RKO (cell line): ENCODE measurements at regions not wholly inside any gene's neighbourhood (a gene's known extent, or its start where the extent isn't known, plus 50 kb on each side); places are given as distances from the start of the nearest gene placed in this dataset.
"Not testable (repeated sequence)": the region's sequence is repeated elsewhere in the genome, so short reads cannot be mapped to it uniquely, and the experiment has no call there.

Source experiments
- DNase-seq: peaks from one replicate; pipeline ENCODE4 v3.0.0-alpha.2; 2016; ENCODE audit warnings: low spot score

DNA sequence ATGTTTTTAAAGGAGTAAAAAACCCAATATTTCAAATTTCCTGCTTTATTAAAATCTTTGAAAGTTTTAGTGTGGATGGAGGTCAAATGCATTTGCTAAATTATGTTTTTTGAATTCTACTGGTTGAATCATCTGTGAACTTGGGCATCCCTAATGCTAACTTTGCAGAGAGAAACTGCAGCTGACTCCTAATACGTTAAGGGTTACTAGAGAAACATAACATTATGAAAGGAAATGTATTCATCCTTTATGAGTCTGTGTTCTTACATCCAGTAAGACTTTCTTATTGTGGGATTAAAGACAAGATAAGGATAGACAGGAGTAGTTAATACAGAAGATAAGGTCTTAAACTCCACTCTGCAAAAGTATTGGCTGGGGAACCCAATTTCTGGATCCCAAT, 140.6 kb downstream of the FAM124B start:
- DNase-seq, result no peak

GRCh38 chr2:224260372-224261020, 141.4 kb downstream of the FAM124B start:
- no peak for DNase-seq

- no peak for DNase-seq
These were observed 142.1 kb downstream of the FAM124B start for GRCh38 chr2:224259831-224260230.

GRCh38 chr2:224258059-224258458, 143.8 kb downstream of the FAM124B start:
- no peak for DNase-seq

DNA sequence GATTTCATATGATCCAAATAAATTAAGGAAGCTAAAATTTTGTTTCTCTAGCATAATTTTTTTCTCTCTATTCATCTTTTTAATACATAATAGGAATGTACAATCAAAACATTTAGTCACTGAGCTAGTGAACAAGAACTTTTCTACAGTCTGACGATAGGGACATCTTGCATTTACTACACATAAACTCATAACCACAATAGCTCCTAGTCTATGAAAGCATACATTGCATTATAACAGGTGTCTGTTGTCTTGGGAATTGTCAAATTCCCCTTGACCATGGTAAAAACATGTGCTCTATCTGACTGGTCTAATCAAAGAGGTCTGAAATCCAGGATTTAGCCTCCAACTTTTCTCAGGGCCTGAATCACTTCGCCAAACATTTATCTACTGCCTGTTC, 144.8 kb downstream of the FAM124B start:
- no peak for DNase-seq

GRCh38 chr2:224253464-224253863, 148.4 kb downstream of the FAM124B start:
- DNase-seq, result no peak

DNA sequence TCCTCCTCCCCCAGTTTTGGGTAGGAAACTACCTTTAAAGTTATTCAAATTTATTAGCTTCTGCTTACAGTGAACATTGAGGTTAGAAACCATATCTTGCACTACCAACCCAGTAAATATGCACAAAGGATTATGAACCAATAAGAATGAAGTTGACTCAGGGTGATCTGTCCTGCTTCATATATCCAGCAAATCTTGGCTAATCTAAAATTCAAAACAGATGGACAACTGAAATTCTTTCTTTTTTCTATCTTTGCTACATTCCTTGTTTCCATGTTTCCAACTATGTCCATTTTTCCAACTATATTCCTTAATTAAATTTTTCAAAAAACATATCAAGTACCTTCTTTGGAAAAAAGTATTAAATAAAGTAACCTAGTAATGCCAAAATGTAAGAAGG, 149.3 kb downstream of the FAM124B start:
- DNase-seq, result no peak

GRCh38 chr2:224248944-224249371, 152.9 kb downstream of the FAM124B start:
- DNase-seq, result no peak

- no peak for DNase-seq
These were observed 159.3 kb downstream of the FAM124B start for GRCh38 chr2:224242561-224242960.

DNA sequence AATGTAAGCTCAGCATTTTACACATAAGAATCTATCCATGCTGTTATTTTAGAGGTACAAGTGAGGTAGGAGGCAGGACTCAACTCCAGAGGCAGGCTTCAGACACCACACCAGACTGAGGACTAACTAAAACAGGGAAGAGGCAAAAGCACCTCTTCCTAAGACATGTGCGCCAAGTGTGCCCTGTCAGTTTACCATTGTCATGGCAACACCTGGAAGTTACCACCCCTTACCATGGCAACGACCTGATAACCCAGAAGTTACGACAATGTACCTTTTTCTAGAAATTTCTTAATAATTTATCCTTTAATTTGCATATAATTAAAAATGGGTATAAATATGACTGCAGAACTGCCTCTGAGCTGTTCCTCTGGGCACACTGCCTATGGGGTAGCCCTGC, 160.1 kb downstream of the FAM124B start:
- no peak for DNase-seq

GRCh38 chr2:224241001-224241400, 160.9 kb downstream of the FAM124B start:
- DNase-seq, result no peak

DNA sequence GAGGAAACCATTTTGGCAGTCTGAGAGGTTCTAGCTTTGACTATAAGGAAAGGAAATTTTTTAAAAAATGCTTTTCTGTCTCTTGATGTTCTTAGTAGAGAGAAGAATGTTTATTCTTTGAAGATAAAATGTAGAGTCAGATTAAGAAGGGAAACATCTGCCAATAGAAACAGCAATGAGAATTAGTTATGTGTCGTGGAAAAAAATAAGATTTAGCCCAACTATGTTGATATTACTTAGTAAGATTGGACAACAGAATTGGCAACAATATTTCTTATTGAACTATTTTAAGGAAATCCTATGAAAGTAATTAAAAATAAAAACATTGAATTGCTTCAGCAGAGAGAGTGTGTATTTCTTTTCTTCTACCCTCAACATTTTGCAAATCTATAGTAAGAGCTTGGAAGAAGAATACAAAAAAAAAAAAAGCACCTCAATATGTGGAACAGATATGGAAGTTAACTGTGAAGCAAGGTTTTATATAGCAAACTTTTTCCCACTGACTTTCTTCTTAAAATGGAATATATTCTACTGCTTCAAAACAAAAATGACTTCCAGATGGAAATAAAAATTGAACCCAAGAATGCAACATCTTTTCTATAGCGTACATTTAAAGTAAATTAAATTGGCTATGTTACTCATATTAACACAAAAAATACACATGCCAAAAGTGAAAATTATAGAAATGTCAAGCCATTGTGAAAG, 177.9 kb downstream of the FAM124B start:
- DNase-seq, result no peak

- no peak for DNase-seq
These were observed 178.9 kb downstream of the FAM124B start for GRCh38 chr2:224222974-224223373.

GRCh38 chr2:224222291-224222690, 179.6 kb downstream of the FAM124B start:
- DNase-seq, result no peak

DNA sequence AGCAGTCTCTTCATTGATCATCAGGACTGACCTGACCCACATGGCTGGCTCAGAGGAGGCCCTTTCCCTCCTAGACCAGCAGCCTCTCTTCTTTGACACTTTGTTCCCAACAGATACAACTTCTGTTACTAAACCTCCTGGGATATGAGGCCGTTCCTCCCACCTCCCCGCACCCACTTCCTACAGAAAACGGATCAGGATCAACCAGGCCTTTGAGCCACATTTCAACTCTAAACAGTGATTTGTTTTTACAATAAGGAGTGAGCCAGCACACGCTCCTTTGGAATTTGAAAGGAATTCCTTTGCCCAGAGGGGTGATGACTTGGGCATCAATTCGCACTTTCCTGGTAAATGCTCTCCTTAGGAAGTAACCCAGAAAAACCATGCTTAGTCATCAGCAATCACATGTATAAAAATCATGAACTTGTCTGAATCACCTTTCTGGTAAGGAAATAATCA, 180.4 kb downstream of the FAM124B start:
- peak; percentile 50 for DNase-seq

GRCh38 chr2:224220586-224221255, 181.2 kb downstream of the FAM124B start:
- DNase-seq, result no peak

DNA sequence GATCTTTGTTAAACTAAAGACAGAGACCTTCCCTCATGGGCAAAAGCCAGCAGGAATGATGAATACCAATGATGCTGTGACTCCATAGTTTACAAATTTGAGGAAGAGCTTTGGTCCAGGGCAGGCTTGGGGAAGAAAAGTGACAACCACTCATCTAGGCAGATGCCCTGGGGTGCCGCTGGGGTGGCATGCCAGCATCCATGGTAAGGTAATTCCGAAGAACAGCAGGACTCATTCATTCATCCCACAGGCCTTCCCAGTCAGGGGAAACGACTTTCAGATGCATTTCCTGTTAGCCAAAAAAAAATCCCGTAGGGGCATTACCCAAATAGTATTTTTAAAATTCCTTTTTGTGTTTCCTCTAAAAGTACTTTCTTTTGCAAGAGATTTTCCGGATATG, 180.7 kb upstream of the SERPINE2 start:
- DNase-seq, result no peak

DNA sequence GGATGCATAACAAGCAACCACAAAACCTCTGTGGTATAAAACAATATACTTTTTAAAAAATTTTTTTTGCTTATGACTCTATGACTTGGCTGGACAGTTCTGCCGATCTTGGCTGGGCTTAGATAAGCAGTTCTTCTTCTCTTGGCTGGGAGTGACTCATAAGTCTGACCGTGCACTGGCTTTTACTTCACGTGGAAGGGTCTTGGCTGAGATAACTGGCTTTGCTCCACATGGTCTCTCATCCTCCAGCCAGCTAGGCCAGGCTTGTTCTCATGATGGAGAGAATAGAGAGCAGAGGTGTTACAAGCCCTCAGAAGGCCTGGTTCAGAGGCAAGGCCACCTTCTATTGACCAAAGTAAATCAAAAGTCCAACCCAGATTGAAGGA, 178.9 kb upstream of the SERPINE2 start:
- no peak for DNase-seq

DNA sequence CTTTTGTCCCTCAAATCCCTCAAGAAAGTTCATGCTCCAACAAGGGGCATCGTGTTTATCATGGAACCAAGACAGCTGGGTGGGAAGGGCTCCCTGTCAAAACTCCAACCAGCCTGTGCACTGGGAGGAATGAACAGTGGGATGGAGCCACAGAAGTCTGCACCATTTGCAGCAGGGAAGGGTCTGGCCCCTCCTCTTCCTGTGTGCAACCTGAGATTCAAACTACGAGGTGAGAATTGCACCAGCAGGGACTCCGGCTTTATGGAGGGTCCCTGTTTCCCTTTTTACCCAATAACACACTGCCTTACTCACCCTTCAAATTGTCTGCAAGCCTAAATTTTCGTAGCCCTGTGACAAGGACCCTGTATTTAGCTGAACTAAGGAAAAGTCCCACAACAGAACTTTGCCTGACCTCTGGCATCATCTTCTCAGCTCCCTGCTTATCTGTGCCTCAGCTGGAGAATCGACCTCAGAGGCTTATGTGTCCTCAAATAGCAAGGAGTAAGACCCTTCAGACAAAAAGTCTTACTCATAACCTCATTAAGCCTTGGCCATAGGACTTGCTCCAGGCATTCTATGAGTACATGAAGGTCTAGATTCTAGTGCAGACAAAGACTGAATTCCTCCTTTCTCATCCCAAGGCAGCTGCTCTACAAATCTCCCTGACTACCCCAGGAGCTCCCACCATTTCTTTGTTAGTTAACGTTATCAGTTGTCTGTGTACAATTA, 178.3 kb upstream of the SERPINE2 start:
- DNase-seq, result no peak

- DNase-seq, result not testable (repeated sequence)
These were observed 176.5 kb upstream of the SERPINE2 start for GRCh38 chr2:224215611-224216010.

- no peak for DNase-seq
These were observed 174.3 kb upstream of the SERPINE2 start for GRCh38 chr2:224213396-224213795.

- no peak for DNase-seq
These were observed 172.7 kb upstream of the SERPINE2 start for GRCh38 chr2:224211791-224212190.

GRCh38 chr2:224211181-224211480, 172.0 kb upstream of the SERPINE2 start:
- no peak for DNase-seq
